GM19328 (cell line): ENCODE measurements at regions not wholly inside any gene's neighbourhood (a gene's known extent, or its start where the extent isn't known, plus 50 kb on each side); places are given as distances from the start of the nearest gene placed in this dataset.
"Not testable (repeated sequence)": the region's sequence is repeated elsewhere in the genome, so short reads cannot be mapped to it uniquely, and the experiment has no call there.

ENCODE experiments used
- ATAC-seq: cut with Tn5 transposase; IDR thresholded peaks from one replicate; pipeline ENCODE4 v1.9.1; 2021; ENCODE audit warnings: mild to moderate bottlenecking, moderate library complexity; ENCODE audit not compliant: unreplicated experiment

GRCh38 chr1:31485166-31485565 is 72.2 kb downstream of the SERINC2 start:
- no peak for ATAC-seq

GRCh38 chr1:31487143-31487542 is 74.1 kb downstream of the SERINC2 start:
- no peak for ATAC-seq

- no peak for ATAC-seq
These were observed 74.8 kb downstream of the SERINC2 start for GRCh38 chr1:31487721-31488293.

GRCh38 chr1:31488528-31488927 is 75.5 kb downstream of the SERINC2 start:
- no peak for ATAC-seq

GRCh38 chr1:31489575-31489974 is 76.6 kb downstream of the SERINC2 start:
- ATAC-seq = not testable (repeated sequence)

GRCh38 chr1:31490596-31490995 is 77.6 kb downstream of the SERINC2 start:
- not testable (repeated sequence) for ATAC-seq

GRCh38 chr1:31495351-31495750 is 81.0 kb upstream of the TINAGL1 start:
- ATAC-seq = not testable (repeated sequence)

- ATAC-seq = not testable (repeated sequence)
These were observed 80.5 kb upstream of the TINAGL1 start for GRCh38 chr1:31495770-31496169.

GRCh38 chr1:31497601-31498000 is 78.7 kb upstream of the TINAGL1 start:
- no peak for ATAC-seq

GRCh38 chr1:31498376-31499040 is 77.8 kb upstream of the TINAGL1 start:
- ATAC-seq = no peak

GRCh38 chr1:31501505-31501904 is 74.8 kb upstream of the TINAGL1 start:
- ATAC-seq = no peak

GRCh38 chr1:31502253-31502652 is 74.1 kb upstream of the TINAGL1 start:
- no peak for ATAC-seq

GRCh38 chr1:31502926-31503511 is 73.3 kb upstream of the TINAGL1 start:
- ATAC-seq = no peak

GRCh38 chr1:31503570-31503969 is 72.7 kb upstream of the TINAGL1 start:
- ATAC-seq = no peak

GRCh38 chr1:31504001-31504400 is 72.3 kb upstream of the TINAGL1 start:
- ATAC-seq = no peak

GRCh38 chr1:31505911-31506497 is 70.3 kb upstream of the TINAGL1 start:
- ATAC-seq = peak; percentile 44

GRCh38 chr1:31507221-31507620 is 69.1 kb upstream of the TINAGL1 start:
- ATAC-seq = no peak

GRCh38 chr1:31507676-31508530 is 68.4 kb upstream of the TINAGL1 start:
- ATAC-seq = no peak

- ATAC-seq = no peak
These were observed 66.9 kb upstream of the TINAGL1 start for GRCh38 chr1:31509124-31510072.

- no peak for ATAC-seq
These were observed 66.0 kb upstream of the TINAGL1 start for GRCh38 chr1:31510304-31510703.
